Sigmoid colon (tissue), 4 donors: ENCODE measurements at regions not wholly inside any gene's neighbourhood (a gene's known extent, or its start where the extent isn't known, plus 50 kb on each side); places are given as distances from the start of the nearest gene placed in this dataset.

Experiments
- POLR2A ChIP-seq, 2 donors: fragments of 450-650 bp; IDR thresholded peaks; one replicate each; pipeline ENCODE4 v1.6.1; 2016; ENCODE audit warnings: antibody characterized with exemption in 2 of 2, mild to moderate bottlenecking in 2 of 2, moderate library complexity in 2 of 2
- POLR2AphosphoS5 ChIP-seq, 4 donors: sonication (generic); formaldehyde crosslinking; IDR thresholded peaks; one replicate each; pipeline ENCODE4 v1.6.1; 2017; ENCODE audit warnings: antibody characterized with exemption in 4 of 4
- TF ChIP-seq, protein P1 (sequence below), 4 experiments: fragments of 450-650 bp in 3 of 4; fragments of 200-600 bp in 1 of 4; IDR thresholded peaks; one replicate each; pipeline ENCODE4 v1.5.1; 2016 to 2019; ENCODE audit warnings: antibody characterized with exemption in 4 of 4, mild to moderate bottlenecking in 3 of 4, moderate library complexity in 2 of 4

DNA sequence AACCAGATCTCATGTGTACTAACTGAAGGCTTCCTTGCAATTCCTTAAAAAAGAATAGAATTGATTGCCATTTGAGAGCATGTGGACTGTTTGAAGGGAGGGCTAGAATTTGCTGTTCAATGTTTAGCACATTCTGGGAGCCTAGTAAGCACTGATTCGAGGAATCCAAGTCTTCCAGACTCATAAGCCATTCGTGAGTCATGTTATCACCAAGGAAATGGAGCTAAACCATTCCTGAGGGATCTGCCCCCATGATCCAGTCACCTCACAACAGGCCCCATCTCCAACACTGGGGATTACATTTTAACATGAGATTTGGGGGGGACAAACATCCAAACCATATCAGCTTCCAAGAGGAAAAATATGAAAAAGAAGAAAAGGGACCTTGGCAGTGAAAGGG is 276.4 kb downstream of the KCNRG start:
- TF ChIP-seq POLR2AphosphoS5 (IDR thresholded peaks at IDR 0.05) (no peak), POLR2A (IDR thresholded peaks at IDR 0.05) (no peak)
- TF ChIP-seq, protein P1, sequence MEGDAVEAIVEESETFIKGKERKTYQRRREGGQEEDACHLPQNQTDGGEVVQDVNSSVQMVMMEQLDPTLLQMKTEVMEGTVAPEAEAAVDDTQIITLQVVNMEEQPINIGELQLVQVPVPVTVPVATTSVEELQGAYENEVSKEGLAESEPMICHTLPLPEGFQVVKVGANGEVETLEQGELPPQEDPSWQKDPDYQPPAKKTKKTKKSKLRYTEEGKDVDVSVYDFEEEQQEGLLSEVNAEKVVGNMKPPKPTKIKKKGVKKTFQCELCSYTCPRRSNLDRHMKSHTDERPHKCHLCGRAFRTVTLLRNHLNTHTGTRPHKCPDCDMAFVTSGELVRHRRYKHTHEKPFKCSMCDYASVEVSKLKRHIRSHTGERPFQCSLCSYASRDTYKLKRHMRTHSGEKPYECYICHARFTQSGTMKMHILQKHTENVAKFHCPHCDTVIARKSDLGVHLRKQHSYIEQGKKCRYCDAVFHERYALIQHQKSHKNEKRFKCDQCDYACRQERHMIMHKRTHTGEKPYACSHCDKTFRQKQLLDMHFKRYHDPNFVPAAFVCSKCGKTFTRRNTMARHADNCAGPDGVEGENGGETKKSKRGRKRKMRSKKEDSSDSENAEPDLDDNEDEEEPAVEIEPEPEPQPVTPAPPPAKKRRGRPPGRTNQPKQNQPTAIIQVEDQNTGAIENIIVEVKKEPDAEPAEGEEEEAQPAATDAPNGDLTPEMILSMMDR (IDR thresholded peaks at IDR 0.05): no peak
